K562 (cell line): ENCODE measurements at regions not wholly inside any gene's neighbourhood (a gene's known extent, or its start where the extent isn't known, plus 50 kb on each side); places are given as distances from the start of the nearest gene placed in this dataset.

ENCODE experiments used
- ATF7 ChIP-seq: fragments of 450-650 bp; IDR thresholded peaks from 2 replicates; pipeline ENCODE4 v1.7.1; 2014; ENCODE audit warnings: mild to moderate bottlenecking, moderate library complexity
- CEBPB ChIP-seq: fragments of 450-650 bp; IDR thresholded peaks from 2 replicates; pipeline ENCODE4 v1.6.1; 2016; ENCODE audit warnings: missing genetic modification characterization, missing compliant biosample characterization
- CEBPG ChIP-seq, 3 experiments: fragments of 200-800 bp in 1 of 3; sonication (Bioruptor generic) in 1 of 3; sonication (generic) in 1 of 3; formaldehyde crosslinking in 1 of 3; IDR thresholded peaks in 2 of 3; conservative IDR thresholded peaks in 1 of 3; 2 replicates each; pipeline versions ENCODE4 v1.6.1 to v1.8.0; 2016 to 2022; ENCODE audit warnings: missing compliant biosample characterization in 2 of 3, missing genetic modification characterization in 2 of 3, mild to moderate bottlenecking in 1 of 3, missing genetic modification reagents in 1 of 3
- GATA2 ChIP-seq: sonication (generic); formaldehyde crosslinking; IDR thresholded peaks from 2 replicates; pipeline ENCODE4 v1.4.0; 2020; ENCODE audit warnings: mild to moderate bottlenecking, missing genetic modification reagents
- L3MBTL2 ChIP-seq: fragments of 450-650 bp; IDR thresholded peaks from 2 replicates; pipeline ENCODE4 v1.6.1; 2016; ENCODE audit warnings: mild to moderate bottlenecking, moderate library complexity
- NR2F6 ChIP-seq: fragments of 450-650 bp; formaldehyde crosslinking; IDR thresholded peaks from 2 replicates; pipeline ENCODE4 v1.4.0; 2020; ENCODE audit warnings: mild to moderate bottlenecking
- NR3C1 ChIP-seq: sonication (generic); formaldehyde crosslinking; IDR thresholded peaks from 2 replicates; pipeline ENCODE4 v1.8.1; 2022; ENCODE audit warnings: missing genetic modification reagents
- RBFOX2 ChIP-seq: fragments of 200-400 bp; formaldehyde crosslinking; IDR thresholded peaks from 2 replicates; pipeline ENCODE4 v1.6.1; 2017; ENCODE audit warnings: low read depth, mild to moderate bottlenecking, low read length, moderate library complexity
- SMAD2 ChIP-seq: fragments of 150-350 bp; IDR thresholded peaks from 2 replicates; pipeline ENCODE4 v1.6.1; 2014; ENCODE audit warnings: low read depth, mild to moderate bottlenecking, low read length
- STAT5B ChIP-seq: fragments of 250-450 bp; sonication (Bioruptor Pico); IDR thresholded peaks from 2 replicates; pipeline ENCODE4 v1.8.0; 2021; ENCODE audit warnings: mild to moderate bottlenecking, inconsistent platforms
- TAF1 ChIP-seq: IDR thresholded peaks from 2 replicates; pipeline ENCODE4 v1.6.1; 2011; ENCODE audit warnings: mild to moderate bottlenecking, low read length, moderate library complexity; ENCODE audit not compliant: insufficient read depth, control insufficient read depth, severe bottlenecking; ENCODE audit errors: extremely low read depth
- TRIM24 ChIP-seq, 2 experiments: fragments of 450-650 bp; IDR thresholded peaks; 2 replicates each; pipeline ENCODE4 v1.6.1; 2016
- TF ChIP-seq, protein P1 (sequence below): sonication (generic); formaldehyde crosslinking; IDR thresholded peaks from 2 replicates; pipeline ENCODE4 v1.8.0; 2022; ENCODE audit warnings: missing genetic modification reagents, mild to moderate bottlenecking, moderate library complexity, borderline replicate concordance
- TF ChIP-seq, protein P2 (sequence below): fragments of 450-650 bp; formaldehyde crosslinking; IDR thresholded peaks from 2 replicates; pipeline ENCODE4 v1.4.0; 2020; ENCODE audit warnings: mild to moderate bottlenecking, moderate library complexity
- TF ChIP-seq, protein P3 (sequence below): fragments of 450-650 bp; formaldehyde crosslinking; IDR thresholded peaks from 2 replicates; pipeline ENCODE4 v1.4.0; 2020; ENCODE audit warnings: mild to moderate bottlenecking
- TF ChIP-seq, protein P4 (sequence below): fragments of 450-650 bp; IDR thresholded peaks from 2 replicates; pipeline ENCODE4 v1.7.1; 2018; ENCODE audit warnings: mild to moderate bottlenecking, low read depth; ENCODE audit not compliant: partially characterized antibody
- TF ChIP-seq, protein P5 (sequence below): fragments of 450-650 bp; formaldehyde crosslinking; IDR thresholded peaks from 2 replicates; pipeline ENCODE4 v1.4.0; 2022; ENCODE audit warnings: missing genetic modification characterization

DNA sequence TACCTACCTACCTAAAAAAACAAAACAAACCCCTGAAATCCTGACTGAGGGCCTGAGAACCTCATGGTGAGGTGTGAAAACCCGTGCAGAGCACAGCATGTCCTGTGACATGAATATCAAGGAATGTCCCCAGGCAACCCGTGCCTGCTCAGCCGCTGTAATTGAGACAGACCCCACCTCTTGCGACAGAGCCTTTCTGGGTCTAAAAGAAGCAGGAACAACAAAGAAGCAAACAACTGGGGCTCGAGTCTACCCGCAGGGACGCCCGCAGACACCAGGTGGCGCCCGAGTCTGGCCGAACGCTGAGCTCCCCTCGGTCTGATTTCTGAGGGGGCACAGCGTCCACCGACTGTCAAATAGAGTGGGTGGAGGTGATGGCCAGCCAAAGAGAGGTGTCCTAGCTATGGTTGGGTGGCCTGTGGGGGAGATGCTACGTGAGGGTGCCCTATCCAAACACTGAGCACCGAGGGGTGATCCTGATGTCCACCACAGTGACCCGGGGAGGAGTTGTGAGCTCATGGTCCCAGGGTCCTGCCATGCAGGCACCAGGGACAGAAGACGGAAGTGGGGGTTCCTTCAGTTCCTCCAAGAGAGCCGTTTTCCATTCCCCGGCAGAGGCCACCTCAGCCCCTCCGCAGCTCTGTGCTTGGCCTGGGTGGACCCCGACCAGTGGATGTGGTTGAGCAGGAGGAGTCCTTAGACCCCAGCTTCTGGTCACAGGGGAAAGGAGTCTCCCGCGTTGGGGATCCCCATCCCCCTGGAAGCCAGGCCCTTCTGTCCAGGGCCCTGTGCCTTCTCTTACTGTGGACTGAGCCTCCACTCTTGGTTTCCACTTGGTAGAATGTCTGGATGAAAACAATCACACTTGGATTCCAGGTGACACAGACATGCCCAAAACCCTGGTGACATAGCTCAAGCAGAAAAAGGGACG is 268.2 kb downstream of the CDC5L start (continued):
- TF ChIP-seq, protein P1, sequence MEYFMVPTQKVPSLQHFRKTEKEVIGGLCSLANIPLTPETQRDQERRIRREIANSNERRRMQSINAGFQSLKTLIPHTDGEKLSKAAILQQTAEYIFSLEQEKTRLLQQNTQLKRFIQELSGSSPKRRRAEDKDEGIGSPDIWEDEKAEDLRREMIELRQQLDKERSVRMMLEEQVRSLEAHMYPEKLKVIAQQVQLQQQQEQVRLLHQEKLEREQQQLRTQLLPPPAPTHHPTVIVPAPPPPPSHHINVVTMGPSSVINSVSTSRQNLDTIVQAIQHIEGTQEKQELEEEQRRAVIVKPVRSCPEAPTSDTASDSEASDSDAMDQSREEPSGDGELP (CRISPR knock-in tag), result 0 out of 2 replicates have a peak, but pooled peaks have one; percentile 34
- TF ChIP-seq, protein P2, sequence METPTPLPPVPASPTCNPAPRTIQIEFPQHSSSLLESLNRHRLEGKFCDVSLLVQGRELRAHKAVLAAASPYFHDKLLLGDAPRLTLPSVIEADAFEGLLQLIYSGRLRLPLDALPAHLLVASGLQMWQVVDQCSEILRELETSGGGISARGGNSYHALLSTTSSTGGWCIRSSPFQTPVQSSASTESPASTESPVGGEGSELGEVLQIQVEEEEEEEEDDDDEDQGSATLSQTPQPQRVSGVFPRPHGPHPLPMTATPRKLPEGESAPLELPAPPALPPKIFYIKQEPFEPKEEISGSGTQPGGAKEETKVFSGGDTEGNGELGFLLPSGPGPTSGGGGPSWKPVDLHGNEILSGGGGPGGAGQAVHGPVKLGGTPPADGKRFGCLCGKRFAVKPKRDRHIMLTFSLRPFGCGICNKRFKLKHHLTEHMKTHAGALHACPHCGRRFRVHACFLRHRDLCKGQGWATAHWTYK, result no peak
- 0 out of 2 replicates have a peak, but pooled peaks have one; percentile 47 for TF ChIP-seq NR2F6 (CRISPR knock-in tag)
- no peak for TF ChIP-seq SMAD2
- TF ChIP-seq, protein P3, sequence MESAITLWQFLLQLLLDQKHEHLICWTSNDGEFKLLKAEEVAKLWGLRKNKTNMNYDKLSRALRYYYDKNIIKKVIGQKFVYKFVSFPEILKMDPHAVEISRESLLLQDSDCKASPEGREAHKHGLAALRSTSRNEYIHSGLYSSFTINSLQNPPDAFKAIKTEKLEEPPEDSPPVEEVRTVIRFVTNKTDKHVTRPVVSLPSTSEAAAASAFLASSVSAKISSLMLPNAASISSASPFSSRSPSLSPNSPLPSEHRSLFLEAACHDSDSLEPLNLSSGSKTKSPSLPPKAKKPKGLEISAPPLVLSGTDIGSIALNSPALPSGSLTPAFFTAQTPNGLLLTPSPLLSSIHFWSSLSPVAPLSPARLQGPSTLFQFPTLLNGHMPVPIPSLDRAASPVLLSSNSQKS, result no peak
- no peak for TF ChIP-seq TAF1
- TF ChIP-seq CEBPB (tag), result peak; percentile 90
- no peak for TF ChIP-seq GATA2 (CRISPR knock-in tag)
- TF ChIP-seq, protein P4, sequence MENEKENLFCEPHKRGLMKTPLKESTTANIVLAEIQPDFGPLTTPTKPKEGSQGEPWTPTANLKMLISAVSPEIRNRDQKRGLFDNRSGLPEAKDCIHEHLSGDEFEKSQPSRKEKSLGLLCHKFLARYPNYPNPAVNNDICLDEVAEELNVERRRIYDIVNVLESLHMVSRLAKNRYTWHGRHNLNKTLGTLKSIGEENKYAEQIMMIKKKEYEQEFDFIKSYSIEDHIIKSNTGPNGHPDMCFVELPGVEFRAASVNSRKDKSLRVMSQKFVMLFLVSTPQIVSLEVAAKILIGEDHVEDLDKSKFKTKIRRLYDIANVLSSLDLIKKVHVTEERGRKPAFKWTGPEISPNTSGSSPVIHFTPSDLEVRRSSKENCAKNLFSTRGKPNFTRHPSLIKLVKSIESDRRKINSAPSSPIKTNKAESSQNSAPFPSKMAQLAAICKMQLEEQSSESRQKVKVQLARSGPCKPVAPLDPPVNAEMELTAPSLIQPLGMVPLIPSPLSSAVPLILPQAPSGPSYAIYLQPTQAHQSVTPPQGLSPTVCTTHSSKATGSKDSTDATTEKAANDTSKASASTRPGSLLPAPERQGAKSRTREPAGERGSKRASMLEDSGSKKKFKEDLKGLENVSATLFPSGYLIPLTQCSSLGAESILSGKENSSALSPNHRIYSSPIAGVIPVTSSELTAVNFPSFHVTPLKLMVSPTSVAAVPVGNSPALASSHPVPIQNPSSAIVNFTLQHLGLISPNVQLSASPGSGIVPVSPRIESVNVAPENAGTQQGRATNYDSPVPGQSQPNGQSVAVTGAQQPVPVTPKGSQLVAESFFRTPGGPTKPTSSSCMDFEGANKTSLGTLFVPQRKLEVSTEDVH, result no peak
- no peak for TF ChIP-seq RBFOX2
- 0 out of 2 replicates have a peak, but pooled peaks have one; percentile 31 for TF ChIP-seq ATF7
- TF ChIP-seq TRIM24 (IDR thresholded peaks at IDR 0.05), result no peak
- TF ChIP-seq NR3C1 (CRISPR knock-in tag), result no peak
- TF ChIP-seq, protein P5, sequence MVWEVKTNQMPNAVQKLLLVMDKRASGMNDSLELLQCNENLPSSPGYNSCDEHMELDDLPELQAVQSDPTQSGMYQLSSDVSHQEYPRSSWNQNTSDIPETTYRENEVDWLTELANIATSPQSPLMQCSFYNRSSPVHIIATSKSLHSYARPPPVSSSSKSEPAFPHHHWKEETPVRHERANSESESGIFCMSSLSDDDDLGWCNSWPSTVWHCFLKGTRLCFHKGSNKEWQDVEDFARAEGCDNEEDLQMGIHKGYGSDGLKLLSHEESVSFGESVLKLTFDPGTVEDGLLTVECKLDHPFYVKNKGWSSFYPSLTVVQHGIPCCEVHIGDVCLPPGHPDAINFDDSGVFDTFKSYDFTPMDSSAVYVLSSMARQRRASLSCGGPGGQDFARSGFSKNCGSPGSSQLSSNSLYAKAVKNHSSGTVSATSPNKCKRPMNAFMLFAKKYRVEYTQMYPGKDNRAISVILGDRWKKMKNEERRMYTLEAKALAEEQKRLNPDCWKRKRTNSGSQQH (CRISPR knock-in tag), result no peak
- no peak for TF ChIP-seq STAT5B (CRISPR knock-in tag)
- peak; percentile 36; the same call in 1 of the 2 replicates for TF ChIP-seq CEBPG (CRISPR knock-in tag; IDR thresholded peaks at IDR 0.05)
- TF ChIP-seq CEBPG (tag; conservative IDR thresholded peaks at IDR 0.05 in 1 of 2, IDR thresholded peaks at IDR 0.05 in 1 of 2), result peak in 1 of 2 experiments; percentile 46; a peak in 2 of 4 replicates
- peak; percentile 46; the same call in 1 of the 2 replicates for TF ChIP-seq L3MBTL2
